Skeletal muscle tissue (tissue), 3 donors: ENCODE measurements at regions not wholly inside any gene's neighbourhood (a gene's known extent, or its start where the extent isn't known, plus 50 kb on each side); places are given as distances from the start of the nearest gene placed in this dataset.
"Not testable (repeated sequence)": the region's sequence is repeated elsewhere in the genome, so short reads cannot be mapped to it uniquely, and the experiment has no call there.

Experiments used
- H3K27ac ChIP-seq: one replicate; pipeline ENCODE4 v1.7.0; 2013; ENCODE audit warnings: mild to moderate bottlenecking, low read depth, low read length, inconsistent platforms
- H3K27me3 ChIP-seq, 3 donors: one replicate each; pipeline ENCODE4 v1.7.0; 2013; ENCODE audit warnings: low read length in 3 of 3; ENCODE audit not compliant: control insufficient read depth in 3 of 3, insufficient read depth in 3 of 3
- H3K36me3 ChIP-seq, 3 donors: one replicate each; pipeline ENCODE4 v1.7.0; 2013; ENCODE audit warnings: low read length in 3 of 3; ENCODE audit not compliant: control insufficient read depth in 3 of 3, insufficient read depth in 3 of 3
- H3K4me1 ChIP-seq, 3 donors: one replicate each; pipeline ENCODE4 v1.7.0; 2013; ENCODE audit warnings: low read length in 3 of 3, mild to moderate bottlenecking in 3 of 3; ENCODE audit not compliant: control insufficient read depth in 3 of 3, insufficient read depth in 3 of 3
- H3K4me3 ChIP-seq, 3 donors: one replicate each; pipeline ENCODE4 v1.7.0; 2013; ENCODE audit warnings: low read length in 3 of 3
- H3K9ac ChIP-seq, 3 donors: one replicate each; pipeline ENCODE4 v1.7.0; 2013; ENCODE audit warnings: low read length in 3 of 3, mild to moderate bottlenecking in 3 of 3, moderate library complexity in 2 of 3, low read depth in 1 of 3
- H3K9me3 ChIP-seq, 3 donors: one replicate each; pipeline ENCODE4 v1.7.0; 2013; ENCODE audit warnings: low read length in 3 of 3; ENCODE audit not compliant: control insufficient read depth in 3 of 3
- donor health status: Osteomylitis.

DNA sequence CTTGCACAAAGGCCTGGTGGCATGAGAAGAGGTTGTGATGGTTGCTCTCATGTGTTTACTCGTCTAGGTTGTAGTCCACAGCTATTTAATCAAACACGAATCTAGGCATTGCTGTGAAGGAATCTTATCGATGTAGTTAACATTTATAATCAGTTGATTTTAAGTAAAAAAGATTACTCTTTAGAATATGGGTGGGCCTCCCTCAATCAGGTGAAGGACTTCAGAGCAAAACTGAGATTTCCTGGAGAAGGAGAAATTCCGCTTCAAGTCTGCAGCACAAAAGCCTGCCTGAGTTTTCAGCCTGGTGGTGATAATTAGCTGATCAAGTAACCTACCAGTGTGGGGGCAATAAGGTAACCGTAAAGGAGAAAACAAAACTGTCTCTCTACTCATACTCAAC lies 523.6 kb downstream of the GRIN2A start:
- Histone ChIP-seq H3K4me3 (no peak overlapping the region), H3K27ac (no peak overlapping the region), H3K27me3 (peaks cover 0 to 12% (median 7%) of the 10 kb centered on the region in 3 donors), H3K4me1 (no peaks in the 10 kb centered on the region), H3K9me3 (no peaks in the 10 kb centered on the region), H3K36me3 (no peaks in the 10 kb centered on the region), H3K9ac (no peak overlapping the region)

DNA sequence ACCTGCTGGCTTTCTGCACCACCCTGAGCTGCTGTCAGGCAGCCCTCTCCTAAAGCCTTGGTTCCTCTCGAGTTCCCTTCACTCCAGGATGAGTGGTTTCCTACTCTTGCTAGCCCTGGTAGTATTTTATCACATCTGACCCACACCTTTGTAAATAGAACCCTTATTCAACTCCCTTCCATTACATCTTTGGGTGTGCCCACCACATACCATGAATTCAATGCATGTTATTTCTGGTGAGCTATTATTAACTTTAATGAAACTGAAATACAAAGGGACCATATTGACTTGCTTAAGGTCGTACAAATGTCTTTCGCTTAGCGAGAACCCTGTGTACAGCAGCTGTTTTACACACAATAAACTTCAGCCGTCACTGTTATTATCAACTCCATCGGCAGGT lies 521.3 kb downstream of the GRIN2A start:
- H3K27me3 ChIP-seq, result peaks cover 0 to 9% (median 4%) of the 10 kb centered on the region in 3 donors
- H3K4me3 ChIP-seq, result no peak overlapping the region

DNA sequence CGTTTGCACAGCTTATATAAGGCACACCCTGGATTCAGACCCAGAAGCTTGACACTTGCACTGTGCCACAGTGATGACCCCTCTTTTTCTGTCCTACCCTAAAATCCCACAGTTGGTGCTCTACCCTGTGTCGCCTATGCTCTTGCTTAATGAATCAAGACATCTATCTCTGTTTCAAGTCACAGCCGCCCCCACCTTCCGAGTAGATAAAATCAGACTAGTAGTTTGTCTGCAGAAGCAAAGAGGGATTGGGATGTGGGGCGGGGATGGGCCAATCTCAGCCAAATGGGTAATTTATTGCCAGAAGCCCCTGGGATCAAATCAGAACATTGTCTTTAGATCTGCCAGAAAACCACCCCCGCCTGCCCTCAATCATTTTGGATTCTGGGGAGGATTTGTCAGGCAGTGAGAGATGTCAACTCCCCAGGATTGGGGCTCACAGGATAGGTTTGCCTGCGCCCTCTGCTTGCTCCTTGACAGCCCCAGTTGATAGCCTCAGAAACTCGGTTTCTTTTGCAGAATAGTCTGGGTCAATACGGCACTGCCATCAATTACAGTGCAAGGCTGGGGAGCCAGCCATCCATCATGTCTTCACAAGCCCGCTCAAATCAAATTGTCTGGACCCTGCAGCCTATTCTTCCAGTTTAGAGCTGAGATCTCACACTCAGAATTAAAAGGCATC lies 520.8 kb downstream of the GRIN2A start:
- Histone ChIP-seq H3K27me3 (peaks cover 0 to 9% (median 4%) of the 10 kb centered on the region in 3 donors), H3K27ac (no peak overlapping the region), H3K9me3 (no peaks in the 10 kb centered on the region), H3K4me3 (no peak overlapping the region), H3K36me3 (no peaks in the 10 kb centered on the region), H3K9ac (no peak overlapping the region), H3K4me1 (no peaks in the 10 kb centered on the region)

More for the DNA sequence above, 521.3 kb downstream of the GRIN2A start:
- Histone ChIP-seq H3K36me3 (no peaks in the 10 kb centered on the region), H3K27ac (no peak overlapping the region), H3K9ac (no peak overlapping the region), H3K4me1 (no peaks in the 10 kb centered on the region), H3K9me3 (no peaks in the 10 kb centered on the region)

DNA sequence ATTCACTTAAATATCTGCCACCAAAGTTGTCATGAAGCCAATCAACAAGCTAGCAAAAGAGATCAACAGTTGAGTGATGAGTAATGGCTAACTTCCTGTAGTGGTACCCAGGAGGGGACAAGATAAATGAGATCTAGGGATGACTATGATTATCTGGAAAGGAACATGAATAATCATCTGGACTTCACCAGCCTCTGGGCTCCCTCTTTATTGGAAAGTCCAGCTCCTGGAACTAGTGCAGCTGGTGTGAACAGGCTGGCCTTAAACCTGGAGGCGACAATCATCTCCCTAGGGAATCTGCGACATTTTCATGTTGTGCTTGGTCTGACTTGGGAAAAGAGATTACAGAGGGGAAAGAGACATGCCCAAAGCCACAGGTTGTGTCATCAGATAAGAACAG lies 518.6 kb downstream of the GRIN2A start:
- Histone ChIP-seq H3K27ac (no peak overlapping the region), H3K9ac (no peak overlapping the region), H3K9me3 (no peaks in the 10 kb centered on the region), H3K36me3 (no peaks in the 10 kb centered on the region), H3K27me3 (peaks cover 0 to 12% (median 4%) of the 10 kb centered on the region in 3 donors), H3K4me1 (no peaks in the 10 kb centered on the region), H3K4me3 (no peak overlapping the region)

DNA sequence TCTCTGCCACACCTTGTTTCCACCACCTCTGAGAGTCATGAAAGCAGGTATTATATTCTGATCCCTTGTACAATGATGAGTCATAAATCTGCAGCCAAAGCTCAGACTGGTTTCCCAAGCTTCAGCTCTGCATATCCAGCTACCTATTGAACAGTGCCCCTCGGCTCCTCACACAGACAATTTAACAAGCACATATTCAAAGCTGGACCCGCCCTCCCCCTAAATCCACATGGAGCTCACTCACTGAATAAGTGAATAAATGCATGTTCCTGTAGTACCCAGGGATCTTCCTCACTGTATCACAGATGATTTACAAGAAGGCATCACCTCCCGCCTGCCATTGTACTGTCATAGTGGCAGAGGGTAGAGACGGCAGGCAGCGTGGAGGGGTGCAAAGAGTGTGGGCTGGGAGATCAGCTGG lies 516.4 kb downstream of the GRIN2A start:
- H3K36me3 ChIP-seq, result no peaks in the 10 kb centered on the region
- no peaks in the 10 kb centered on the region for H3K4me1 ChIP-seq
- no peak overlapping the region for H3K9ac ChIP-seq
- H3K9me3 ChIP-seq, result no peaks in the 10 kb centered on the region
- H3K27me3 ChIP-seq, result peaks cover 0 to 6% (median 0%) of the 10 kb centered on the region in 3 donors
- no peak overlapping the region for H3K4me3 ChIP-seq
- H3K27ac ChIP-seq, result no peak overlapping the region

DNA sequence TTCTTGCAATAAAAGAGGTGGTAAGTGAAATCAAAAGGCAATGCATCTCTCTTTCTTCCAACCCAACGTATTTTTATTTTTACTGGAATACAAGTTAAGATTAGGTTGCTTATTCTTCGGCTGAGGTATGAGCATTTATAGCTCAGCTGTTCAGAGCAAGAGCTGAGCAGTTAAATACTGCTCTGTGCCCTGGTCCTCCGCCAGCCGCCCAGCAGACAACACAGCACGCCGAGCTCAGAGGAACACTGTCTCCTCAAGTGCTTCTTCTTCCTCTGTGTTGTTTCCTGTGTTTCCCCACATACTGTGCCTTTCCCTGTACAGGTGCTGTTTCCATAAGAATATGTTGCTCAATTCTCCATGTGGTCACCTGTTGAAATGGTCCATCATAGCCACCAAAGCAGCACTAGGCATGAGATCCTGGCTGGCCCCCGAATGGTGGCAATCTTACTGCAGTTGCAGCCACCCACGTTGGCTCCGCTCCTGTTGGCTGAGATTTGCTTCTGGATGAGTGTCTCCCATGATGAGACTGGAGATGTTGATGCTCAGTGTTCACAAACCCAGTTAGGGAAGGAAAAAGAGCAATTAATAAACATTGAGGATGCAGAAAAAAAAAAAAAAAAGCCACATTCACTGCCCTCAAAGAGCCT lies 515.3 kb downstream of the GRIN2A start:
- Histone ChIP-seq H3K9me3 (no peaks in the 10 kb centered on the region), H3K4me3 (no peak overlapping the region), H3K36me3 (no peaks in the 10 kb centered on the region), H3K27ac (no peak overlapping the region), H3K4me1 (no peaks in the 10 kb centered on the region), H3K9ac (no peak overlapping the region), H3K27me3 (peaks cover 0 to 3% (median 0%) of the 10 kb centered on the region in 3 donors)

DNA sequence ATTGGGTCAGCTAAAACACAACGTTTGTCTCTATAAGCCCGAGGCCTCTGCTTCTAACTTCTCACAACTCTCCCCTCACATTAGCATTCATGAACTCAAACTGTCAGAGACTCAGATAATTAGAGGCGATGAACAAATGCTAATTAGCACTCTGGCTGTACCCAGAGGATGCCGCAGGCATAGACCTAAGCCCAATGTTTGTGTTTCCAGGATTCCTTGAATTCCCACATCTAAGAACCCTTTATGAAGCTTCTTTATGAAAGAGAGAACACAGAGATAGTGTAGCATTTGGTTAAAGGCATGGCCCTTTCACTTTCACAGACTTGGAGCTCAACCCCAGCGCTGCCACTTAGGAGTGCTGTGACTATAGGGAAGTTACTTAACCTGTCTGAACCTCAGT lies 512.2 kb downstream of the GRIN2A start:
- no peak overlapping the region for H3K27ac ChIP-seq
- no peak overlapping the region for H3K4me3 ChIP-seq
- H3K36me3 ChIP-seq, result no peaks in the 10 kb centered on the region
- no peak overlapping the region for H3K9ac ChIP-seq
- no peaks in the 10 kb centered on the region for H3K9me3 ChIP-seq
- peaks cover 0 to 3% (median 0%) of the 10 kb centered on the region in 3 donors for H3K27me3 ChIP-seq
- no peaks in the 10 kb centered on the region for H3K4me1 ChIP-seq

DNA sequence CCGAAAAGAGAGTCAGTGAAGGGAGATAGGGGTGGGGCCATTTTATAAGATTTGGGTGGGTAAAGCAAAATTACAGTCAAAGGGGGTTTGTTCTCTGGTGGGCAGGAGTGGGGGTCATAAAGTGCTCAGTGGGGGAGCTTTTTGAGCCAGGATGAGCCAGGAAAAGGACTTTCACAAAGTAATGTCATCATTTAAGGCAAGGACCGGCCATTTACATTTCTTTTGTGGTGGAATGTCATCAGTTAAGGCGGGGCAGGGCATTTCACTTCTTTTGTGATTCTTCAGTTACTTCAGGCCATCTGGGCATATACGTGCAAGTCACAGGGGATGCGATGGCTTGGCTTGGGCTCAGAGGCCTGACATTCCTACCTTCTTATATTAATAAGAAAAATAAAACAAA lies 511.6 kb downstream of the GRIN2A start:
- H3K36me3 ChIP-seq, H3K27ac ChIP-seq, H3K4me3 ChIP-seq, H3K9me3 ChIP-seq, H3K27me3 ChIP-seq, H3K4me1 ChIP-seq, H3K9ac ChIP-seq: not testable (repeated sequence)

DNA sequence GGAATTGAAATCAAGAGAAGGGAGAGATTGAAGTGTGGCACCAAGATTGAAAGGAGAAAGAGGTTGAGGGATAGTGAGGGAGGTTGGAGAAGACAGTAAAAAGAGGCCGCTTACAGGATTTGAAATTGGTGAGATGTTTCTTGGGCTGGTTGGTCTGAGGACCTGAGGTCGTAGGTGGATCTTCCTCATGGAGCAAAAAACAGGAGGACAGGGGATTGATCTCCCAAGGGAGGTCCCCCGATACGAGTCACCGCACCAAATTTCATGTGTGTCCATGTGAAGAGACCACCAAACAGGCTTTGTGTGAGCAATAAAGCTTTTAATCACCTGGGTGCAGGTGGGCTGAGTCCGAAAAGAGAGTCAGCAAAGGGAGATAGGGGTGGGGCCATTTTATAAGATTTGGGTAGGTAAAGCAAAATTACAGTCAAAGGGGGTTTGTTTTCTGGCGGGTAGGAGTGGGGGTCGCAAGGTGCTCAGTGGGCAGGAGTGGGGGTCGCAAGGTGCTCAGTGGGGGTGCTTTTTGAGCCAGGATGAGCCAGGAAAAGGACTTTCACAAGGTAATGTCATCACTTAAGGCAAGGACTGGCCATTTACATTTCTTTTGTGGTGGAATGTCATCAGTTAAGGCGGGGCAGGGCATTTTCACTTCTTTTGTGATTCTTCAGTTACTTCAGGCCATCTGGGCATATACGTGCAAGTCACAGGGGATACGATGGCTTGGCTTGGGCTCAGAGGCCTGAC lies 505.5 kb downstream of the GRIN2A start:
- not testable (repeated sequence) for H3K9ac ChIP-seq, H3K27me3 ChIP-seq

DNA sequence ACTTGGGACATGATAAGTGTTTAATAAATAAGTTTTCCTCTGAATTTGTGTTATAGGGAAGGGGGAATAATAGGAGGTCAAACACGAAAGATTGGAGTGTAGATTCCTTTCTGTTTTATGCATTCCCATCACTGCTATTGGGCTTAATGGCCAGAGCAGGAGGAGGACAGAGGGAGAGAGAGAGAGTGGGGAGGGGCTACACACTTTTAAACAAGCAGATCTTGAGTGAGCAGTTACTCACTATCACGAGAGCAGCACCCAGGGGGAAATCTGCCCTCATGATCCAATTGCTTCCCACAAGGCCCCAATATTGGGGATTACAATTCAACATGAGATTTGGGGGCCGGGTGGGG lies 505.0 kb downstream of the GRIN2A start:
- Histone ChIP-seq H3K9ac (no peak overlapping the region), H3K4me1 (no peaks in the 10 kb centered on the region), H3K27me3 (peaks cover 0 to 4% (median 0%) of the 10 kb centered on the region in 3 donors), H3K9me3 (no peaks in the 10 kb centered on the region), H3K27ac (no peak overlapping the region), H3K4me3 (no peak overlapping the region), H3K36me3 (no peaks in the 10 kb centered on the region)

More for the DNA sequence above, 505.5 kb downstream of the GRIN2A start:
- H3K27ac ChIP-seq, H3K36me3 ChIP-seq, H3K9me3 ChIP-seq, H3K4me3 ChIP-seq, H3K4me1 ChIP-seq: not testable (repeated sequence)
